HEK293T (cell line): ENCODE measurements at regions not wholly inside any gene's neighbourhood (a gene's known extent, or its start where the extent isn't known, plus 50 kb on each side); places are given as distances from the start of the nearest gene placed in this dataset.

Experiments
- ARNT ChIP-seq: fragments of 450-650 bp; IDR thresholded peaks from 2 replicates; pipeline ENCODE4 v1.6.1; 2017; ENCODE audit warnings: mild to moderate bottlenecking
- BHLHE40 ChIP-seq: fragments of 450-650 bp; IDR thresholded peaks from 2 replicates; pipeline ENCODE4 v1.6.1; 2016; ENCODE audit warnings: mild to moderate bottlenecking, moderate library complexity, borderline replicate concordance
- CTBP1 ChIP-seq: fragments of 450-650 bp; IDR thresholded peaks from 2 replicates; pipeline ENCODE4 v1.6.1; 2016; ENCODE audit warnings: borderline replicate concordance
- L3MBTL2 ChIP-seq: fragments of 450-650 bp; conservative IDR thresholded peaks from 2 replicates; pipeline ENCODE4 v1.6.1; 2016; ENCODE audit warnings: mild to moderate bottlenecking
- SP1 ChIP-seq: fragments of 450-650 bp; IDR thresholded peaks from 2 replicates; pipeline ENCODE4 v1.6.1; 2017
- TARDBP ChIP-seq: fragments of 450-650 bp; IDR thresholded peaks from 2 replicates; pipeline ENCODE4 v1.6.1; 2016
- ZNF384 ChIP-seq: fragments of 450-650 bp; IDR thresholded peaks from 2 replicates; pipeline ENCODE4 v1.6.1; 2016

- TF ChIP-seq TARDBP (no peak), L3MBTL2 (no peak), ARNT (no peak), SP1 (no peak), CTBP1 (no peak), ZNF384 (no peak), BHLHE40 (no peak)
Measured at GRCh38 chr9:129267141-129267540, 89.1 kb upstream of the IER5L start.
